Liver (tissue), 8 donors: ENCODE measurements at regions not wholly inside any gene's neighbourhood (a gene's known extent, or its start where the extent isn't known, plus 50 kb on each side); places are given as distances from the start of the nearest gene placed in this dataset.
"Not testable (repeated sequence)": the region's sequence is repeated elsewhere in the genome, so short reads cannot be mapped to it uniquely, and the experiment has no call there.

ENCODE experiments used
- DNase-seq: peaks from one replicate; pipeline ENCODE4 v3.0.0-alpha.2; 2017; ENCODE audit warnings: low spot score
- H3K27ac ChIP-seq, 2 donors: one replicate each; pipeline ENCODE4 v1.7.0; 2013; ENCODE audit warnings: inconsistent platforms in 2 of 2, low read length in 2 of 2, control low read depth in 1 of 2, low read depth in 1 of 2, mild to moderate bottlenecking in 1 of 2
- H3K27me3 ChIP-seq, 4 donors: one replicate each; pipeline versions ENCODE4 v1.6.1 to v1.7.0; 2013; ENCODE audit warnings: low read length in 3 of 4, inconsistent platforms in 1 of 4, mild to moderate bottlenecking in 1 of 4, moderate library complexity in 1 of 4; ENCODE audit not compliant: control insufficient read depth in 4 of 4, insufficient read depth in 4 of 4
- H3K36me3 ChIP-seq, 4 donors: one replicate each; pipeline versions ENCODE4 v1.6.1 to v1.7.0; 2013; ENCODE audit warnings: low read length in 3 of 4, mild to moderate bottlenecking in 3 of 4, low read depth in 1 of 4, moderate library complexity in 1 of 4; ENCODE audit not compliant: control insufficient read depth in 4 of 4, insufficient read depth in 3 of 4
- H3K4me1 ChIP-seq, 4 donors: one replicate each; pipeline versions ENCODE4 v1.6.1 to v1.7.0; 2013; ENCODE audit warnings: low read length in 3 of 4, mild to moderate bottlenecking in 3 of 4, moderate library complexity in 1 of 4; ENCODE audit not compliant: control insufficient read depth in 4 of 4, insufficient read depth in 4 of 4
- H3K4me3 ChIP-seq, 3 donors: one replicate each; pipeline versions ENCODE4 v1.6.1 to v1.7.0; 2013; ENCODE audit warnings: low read length in 3 of 3, control low read depth in 1 of 3, low read depth in 1 of 3, mild to moderate bottlenecking in 1 of 3
- H3K9ac ChIP-seq, 2 donors: one replicate each; pipeline ENCODE4 v1.7.0; 2013; ENCODE audit warnings: low read length in 2 of 2, mild to moderate bottlenecking in 2 of 2, moderate library complexity in 2 of 2, control low read depth in 1 of 2, low read depth in 1 of 2
- H3K9me3 ChIP-seq, 4 donors: one replicate each; pipeline versions ENCODE4 v1.6.1 to v1.7.0; 2013; ENCODE audit warnings: low read length in 3 of 4; ENCODE audit not compliant: control insufficient read depth in 4 of 4
- ATF3 ChIP-seq: IDR thresholded peaks from 2 replicates; pipeline ENCODE4 v1.6.1; 2016; ENCODE audit warnings: antibody characterized with exemption
- CTCF ChIP-seq: fragments of 150-350 bp; IDR thresholded peaks from 2 replicates; pipeline ENCODE4 v1.5.1; 2017; ENCODE audit warnings: improper control_type of control experiment, low read depth, low read length; ENCODE audit not compliant: missing input control
- EGR1 ChIP-seq, 2 donors: IDR thresholded peaks; 2 replicates each; pipeline ENCODE4 v1.6.1; 2016 to 2018; ENCODE audit warnings: antibody characterized with exemption in 2 of 2, low read depth in 2 of 2
- FOXA1 ChIP-seq: IDR thresholded peaks from 2 replicates; pipeline ENCODE4 v1.6.1; 2016; ENCODE audit warnings: antibody characterized with exemption
- FOXA2 ChIP-seq: IDR thresholded peaks from 2 replicates; pipeline ENCODE4 v1.6.1; 2016; ENCODE audit warnings: antibody characterized with exemption
- GABPA ChIP-seq, 2 donors: IDR thresholded peaks in 1 of 2; conservative IDR thresholded peaks in 1 of 2; 2 replicates each; pipeline ENCODE4 v1.6.1; 2016; ENCODE audit warnings: antibody characterized with exemption in 2 of 2, mild to moderate bottlenecking in 1 of 2, moderate library complexity in 1 of 2
- HNF4A ChIP-seq, 2 donors: conservative IDR thresholded peaks; 2 replicates each; pipeline ENCODE4 v1.6.1; 2016; ENCODE audit warnings: antibody characterized with exemption in 2 of 2, mild to moderate bottlenecking in 2 of 2
- HNF4G ChIP-seq: IDR thresholded peaks from 2 replicates; pipeline ENCODE4 v1.6.1; 2016; ENCODE audit warnings: antibody characterized with exemption
- JUND ChIP-seq, 2 donors: IDR thresholded peaks; 2 replicates each; pipeline ENCODE4 v1.6.1; 2016; ENCODE audit warnings: antibody characterized with exemption in 2 of 2
- MAX ChIP-seq: IDR thresholded peaks from 2 replicates; pipeline ENCODE4 v1.6.1; 2016; ENCODE audit warnings: antibody characterized with exemption
- NR2F2 ChIP-seq: IDR thresholded peaks from 2 replicates; pipeline ENCODE4 v1.6.1; 2016; ENCODE audit warnings: antibody characterized with exemption
- RAD21 ChIP-seq, 2 donors: IDR thresholded peaks; 2 replicates each; pipeline ENCODE4 v1.6.1; 2016; ENCODE audit warnings: antibody characterized with exemption in 2 of 2, mild to moderate bottlenecking in 2 of 2
- REST ChIP-seq: IDR thresholded peaks from 2 replicates; pipeline ENCODE4 v1.6.1; 2016; ENCODE audit warnings: antibody characterized with exemption, mild to moderate bottlenecking
- RXRA ChIP-seq, 2 donors: IDR thresholded peaks; 2 replicates each; pipeline ENCODE4 v1.6.1; 2017 to 2018; ENCODE audit warnings: antibody characterized with exemption in 2 of 2, mild to moderate bottlenecking in 1 of 2
- SP1 ChIP-seq: IDR thresholded peaks from 2 replicates; pipeline ENCODE4 v1.6.1; 2018; ENCODE audit warnings: antibody characterized with exemption, mild to moderate bottlenecking
- TAF1 ChIP-seq: conservative IDR thresholded peaks from 2 replicates; pipeline ENCODE4 v1.6.1; 2016; ENCODE audit warnings: antibody characterized with exemption, mild to moderate bottlenecking
- YY1 ChIP-seq: IDR thresholded peaks from 2 replicates; pipeline ENCODE4 v1.6.1; 2016; ENCODE audit warnings: antibody characterized with exemption, mild to moderate bottlenecking
- ZBTB33 ChIP-seq: IDR thresholded peaks from 2 replicates; pipeline ENCODE4 v1.6.1; 2016; ENCODE audit warnings: antibody characterized with exemption
- WGBS: extraction: QIAGEN DNeasy Blood & Tissue Kit; methylation state at CpG from one replicate; pipeline ENCODE4 v1.1.7; 2013; 5-methylcytosine and 5-hydroxymethylcytosine counted together
- donor health status: healthy.
- donor health status: healthy.
- donor health status: healthy.
- donor health status: healthy.
- donor health status: healthy.

- no peak for DNase-seq
- peak overlapping the region; percentile 48 to 84 for H3K27ac ChIP-seq
- no peaks in the 10 kb centered on the region for H3K27me3 ChIP-seq
- TF ChIP-seq EGR1 (IDR thresholded peaks at IDR 0.05; ENCODE audit: low read depth in 2 of 2) = peak in 1 of 2 donors; percentile 56
- peak; percentile 64 for TF ChIP-seq ATF3
- TF ChIP-seq GABPA (IDR thresholded peaks at IDR 0.05 in 1 of 2, conservative IDR thresholded peaks at IDR 0.05 in 1 of 2) = peak in 1 of 2 donors; percentile 48
- peak; percentile 28 to 63 for TF ChIP-seq RXRA (IDR thresholded peaks at IDR 0.05)
- peak; percentile 27 for TF ChIP-seq TAF1
- TF ChIP-seq CTCF = no peak
- peak; percentile 40 for TF ChIP-seq MAX
- TF ChIP-seq RAD21 (IDR thresholded peaks at IDR 0.05) = peak; percentile 14 to 37
- TF ChIP-seq FOXA2 = peak; percentile 91
- no peak for TF ChIP-seq HNF4G
- TF ChIP-seq JUND (IDR thresholded peaks at IDR 0.05) = peak; percentile 93 to 97
- TF ChIP-seq YY1 = peak; percentile 35
- TF ChIP-seq FOXA1 = peak; percentile 84
- peak; percentile 60 for TF ChIP-seq ZBTB33
- peak; percentile 71 to 75 for TF ChIP-seq HNF4A (conservative IDR thresholded peaks at IDR 0.05)
- peak; percentile 96 for TF ChIP-seq SP1
- no peak for TF ChIP-seq NR2F2
- no peak for TF ChIP-seq REST
- 18% methylated on average over 10 of the region's 10 CpGs for WGBS
- H3K4me1 ChIP-seq = peaks cover 0 to 10% (median 0%) of the 10 kb centered on the region in 4 donors
- H3K9me3 ChIP-seq = no peaks in the 10 kb centered on the region
- H3K36me3 ChIP-seq = no peaks in the 10 kb centered on the region
- peak overlapping the region; percentile 55 to 78 (median 58) for H3K4me3 ChIP-seq
- peak overlapping the region; percentile 52 to 91 for H3K9ac ChIP-seq
Measured at GRCh38 chr13:71290963-71291841, 575.8 kb downstream of the DACH1 start.

GRCh38 chr13:71289980-71290379, 577.0 kb downstream of the DACH1 start:
- not testable (repeated sequence) for H3K4me1 ChIP-seq, H3K27ac ChIP-seq, H3K9me3 ChIP-seq, DNase-seq, H3K36me3 ChIP-seq, H3K4me3 ChIP-seq, H3K9ac ChIP-seq, H3K27me3 ChIP-seq
- 84% methylated on average over 3 of the region's 3 CpGs for WGBS
